ENCODE measurements at regions not wholly inside any gene's neighbourhood (a gene's known extent, or its start where the extent isn't known, plus 50 kb on each side); places are given as distances from the start of the nearest gene placed in this dataset.

DNA sequence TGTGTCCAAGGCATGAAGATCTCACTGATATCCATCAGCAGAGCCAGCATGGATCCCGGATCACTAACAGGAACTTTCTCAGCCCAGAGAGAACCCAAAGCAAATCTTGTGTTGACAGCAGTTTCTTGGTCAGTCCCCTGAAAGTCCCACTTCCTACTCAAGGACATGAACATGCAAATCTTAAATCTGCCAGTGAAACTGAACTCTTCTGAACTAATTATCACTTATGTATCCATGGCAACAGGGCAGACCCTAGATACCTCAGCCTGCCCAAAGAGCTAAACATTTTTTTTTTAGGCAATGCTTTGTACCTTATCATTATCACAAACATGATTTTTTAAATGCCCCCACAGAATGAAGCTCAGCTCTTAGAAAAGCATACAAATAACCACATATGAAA is 127.8 kb upstream of the DDX18 start:
- no peaks in the 10 kb centered on the region for H3K79me2 ChIP-seq (ENCODE audit: insufficient read depth, low read length)
- no peak overlapping the region for H3K4me3 ChIP-seq (replicated peaks in 1 of 2; ENCODE audit: low read depth in 1 of 2, low read length in 2 of 2)
- ATAC-seq (no peak), DNase-seq (ENCODE audit: low read depth, low spot score) (no peak)
- no peaks in the 10 kb centered on the region for H3K36me3 ChIP-seq (ENCODE audit: control insufficient read depth in 1 of 2, insufficient read depth in 2 of 2, low read length in 2 of 2)
- no peaks in the 10 kb centered on the region for H3K27me3 ChIP-seq (ENCODE audit: insufficient read depth, low read length)
- intact Hi-C loops (cut with micrococcal nuclease) = no loop called here
- RAD21 ChIA-PET (ENCODE audit: low non-redundant PET in 1 of 2, low total read pairs in 2 of 2, uncharacterized antibody in 2 of 2, unreplicated experiment in 2 of 2) = no interaction called here
- H3K27ac ChIP-seq (ENCODE audit: low read depth, low read length) = no peak overlapping the region
- no peak overlapping the region for H3K4me2 ChIP-seq (ENCODE audit: low read length)
- no peaks in the 10 kb centered on the region for H4K20me1 ChIP-seq (ENCODE audit: insufficient read depth)
- POLR2A ChIA-PET = no interaction called here
- H3K9me2 ChIP-seq (ENCODE audit: insufficient read depth) = no peaks in the 10 kb centered on the region
- CTCF ChIA-PET = no interaction called here
- H2AFZ ChIP-seq (ENCODE audit: low read depth, low read length, poor library complexity, severe bottlenecking) = no peak overlapping the region
- H3K9ac ChIP-seq (ENCODE audit: low read length) = no peak overlapping the region
- BruUV-seq (replicated peaks) = no TSS peak
- TF ChIP-seq RAD21 (IDR thresholded peaks at IDR 0.05; ENCODE audit: low read depth) (no peak), YY1 (IDR thresholded peaks at IDR 0.05; ENCODE audit: extremely low read depth, insufficient replicate concordance, low read depth, low read length) (no peak), ZNF274 (IDR thresholded peaks at IDR 0.05; ENCODE audit: low read depth, low read length) (no peak), EZH2 (IDR thresholded peaks at IDR 0.05) (no peak), EGR1 (IDR thresholded peaks at IDR 0.05; ENCODE audit: low read depth) (no peak), SP1 (IDR thresholded peaks at IDR 0.05; ENCODE audit: low read depth) (no peak), EZH2phosphoT487 (IDR thresholded peaks at IDR 0.05; ENCODE audit: borderline replicate concordance) (no peak), ZFX (IDR thresholded peaks at IDR 0.05) (no peak)
- TF ChIP-seq, protein P1, sequence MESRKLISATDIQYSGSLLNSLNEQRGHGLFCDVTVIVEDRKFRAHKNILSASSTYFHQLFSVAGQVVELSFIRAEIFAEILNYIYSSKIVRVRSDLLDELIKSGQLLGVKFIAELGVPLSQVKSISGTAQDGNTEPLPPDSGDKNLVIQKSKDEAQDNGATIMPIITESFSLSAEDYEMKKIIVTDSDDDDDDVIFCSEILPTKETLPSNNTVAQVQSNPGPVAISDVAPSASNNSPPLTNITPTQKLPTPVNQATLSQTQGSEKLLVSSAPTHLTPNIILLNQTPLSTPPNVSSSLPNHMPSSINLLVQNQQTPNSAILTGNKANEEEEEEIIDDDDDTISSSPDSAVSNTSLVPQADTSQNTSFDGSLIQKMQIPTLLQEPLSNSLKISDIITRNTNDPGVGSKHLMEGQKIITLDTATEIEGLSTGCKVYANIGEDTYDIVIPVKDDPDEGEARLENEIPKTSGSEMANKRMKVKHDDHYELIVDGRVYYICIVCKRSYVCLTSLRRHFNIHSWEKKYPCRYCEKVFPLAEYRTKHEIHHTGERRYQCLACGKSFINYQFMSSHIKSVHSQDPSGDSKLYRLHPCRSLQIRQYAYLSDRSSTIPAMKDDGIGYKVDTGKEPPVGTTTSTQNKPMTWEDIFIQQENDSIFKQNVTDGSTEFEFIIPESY (IDR thresholded peaks at IDR 0.05; ENCODE audit: extremely low read depth, insufficient replicate concordance, low read length) = no peak
- TF ChIP-seq, protein P2, sequence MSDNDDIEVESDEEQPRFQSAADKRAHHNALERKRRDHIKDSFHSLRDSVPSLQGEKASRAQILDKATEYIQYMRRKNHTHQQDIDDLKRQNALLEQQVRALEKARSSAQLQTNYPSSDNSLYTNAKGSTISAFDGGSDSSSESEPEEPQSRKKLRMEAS (IDR thresholded peaks at IDR 0.05) = no peak
- no peaks in the 10 kb centered on the region for H3K4me1 ChIP-seq (ENCODE audit: control insufficient read depth in 1 of 2, insufficient read depth in 2 of 2, low read length in 2 of 2)
- H3K9me3 ChIP-seq (ENCODE audit: control insufficient read depth in 1 of 2, insufficient read depth in 1 of 2, low read depth in 1 of 2, low read length in 2 of 2) = no peaks in the 10 kb centered on the region
